ENCODE measurements at regions not wholly inside any gene's neighbourhood (a gene's known extent, or its start where the extent isn't known, plus 50 kb on each side); places are given as distances from the start of the nearest gene placed in this dataset.

DNA sequence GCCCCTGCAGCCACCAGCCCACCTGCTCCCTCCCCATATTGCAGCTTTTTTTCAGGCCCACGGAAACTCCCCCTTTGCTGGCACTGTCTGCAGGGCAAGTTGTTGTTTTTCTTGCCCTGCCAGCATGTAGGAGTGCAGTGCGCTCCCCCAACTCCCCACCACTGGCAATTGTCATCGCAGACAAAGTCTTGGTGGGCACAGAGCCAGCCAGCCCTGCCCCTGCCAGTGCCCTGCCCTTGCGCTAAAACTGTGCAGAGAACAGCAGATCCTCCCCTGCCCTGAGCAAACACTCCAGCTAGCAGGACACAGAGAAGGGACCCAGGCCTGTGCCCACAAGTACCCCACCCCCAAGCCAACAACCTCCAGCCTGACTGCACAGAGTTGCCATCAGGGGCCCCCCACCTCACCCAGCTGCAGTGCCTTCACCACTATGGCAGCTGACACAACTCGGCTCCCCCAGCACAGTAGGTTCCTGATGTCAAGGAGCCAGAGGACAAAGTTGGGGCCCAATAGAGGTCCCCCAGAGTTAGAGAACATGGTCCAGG, 158.1 kb upstream of the ARHGAP42 start:
- no peak for TF ChIP-seq POLR2A (IDR thresholded peaks at IDR 0.05)
- no peak for TF ChIP-seq POLR2AphosphoS5 (IDR thresholded peaks at IDR 0.05)

Data from prostate gland (tissue), 1 donor.